ENCODE measurements at regions not wholly inside any gene's neighbourhood (a gene's known extent, or its start where the extent isn't known, plus 50 kb on each side); places are given as distances from the start of the nearest gene placed in this dataset.

DNA sequence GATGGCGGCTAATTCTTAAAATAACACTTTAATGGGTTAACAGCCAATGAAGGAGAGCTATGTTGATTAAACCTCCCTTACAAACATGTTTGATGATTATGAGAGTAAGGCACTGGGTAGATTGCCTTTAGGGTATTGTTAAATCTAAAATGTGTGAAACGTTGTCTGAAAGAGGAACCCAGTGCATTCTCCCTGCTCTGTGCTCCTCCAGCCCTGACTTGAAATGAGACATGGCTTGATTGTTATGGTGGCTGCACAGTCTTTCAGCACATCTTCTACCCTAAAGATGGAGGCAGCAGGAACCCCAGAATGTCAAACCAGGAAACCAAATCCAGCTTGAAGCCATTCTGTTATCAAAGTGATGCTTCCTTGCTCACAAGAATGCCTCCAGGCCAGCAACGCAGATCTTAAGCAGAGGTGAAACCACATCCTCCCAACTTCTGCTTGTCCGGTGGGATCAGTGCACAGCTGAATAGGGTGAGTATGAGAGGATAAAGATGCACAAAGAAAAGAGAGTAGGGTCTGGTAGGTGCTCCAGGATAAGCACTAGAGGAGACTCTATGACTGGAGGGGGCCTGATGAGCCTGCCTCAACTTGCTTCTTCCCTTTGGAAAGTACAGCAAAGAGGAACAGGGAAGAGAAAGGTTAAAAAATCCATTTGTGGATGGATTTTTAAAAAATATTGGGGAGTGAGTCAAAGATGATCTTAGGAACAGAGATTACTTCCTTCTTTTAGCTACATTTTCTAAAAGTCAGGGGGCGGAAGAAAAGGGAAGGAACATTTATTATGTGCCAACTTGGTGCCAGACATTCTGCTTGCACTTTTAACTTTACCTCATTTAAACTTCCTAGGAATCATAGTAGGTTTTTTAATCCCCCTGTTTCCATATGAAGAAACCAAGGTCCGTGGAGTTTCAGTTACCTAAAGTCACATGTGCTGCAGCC is 523.0 kb downstream of the TXNL1 start:
- no peak for DNase-seq

DNA sequence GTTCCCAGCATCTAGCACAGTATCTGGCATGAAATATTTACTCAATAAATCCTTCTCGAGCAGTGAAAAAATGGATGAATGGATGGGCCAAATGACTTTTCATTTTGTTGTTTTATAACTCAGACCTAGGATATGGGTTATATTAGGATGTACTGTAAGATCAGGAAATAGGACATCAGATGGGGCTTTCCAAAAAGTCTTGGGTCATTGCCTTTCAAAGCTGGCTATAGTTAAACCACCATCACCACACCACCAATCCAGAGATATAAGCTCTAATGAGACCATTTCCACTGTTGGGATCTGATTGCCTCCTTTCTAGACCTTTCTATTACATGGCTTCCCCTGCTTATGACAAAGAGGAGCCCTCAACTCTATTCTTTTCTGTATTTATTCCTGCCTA is 525.0 kb upstream of the TCF4 start:
- no peak for DNase-seq

DNA sequence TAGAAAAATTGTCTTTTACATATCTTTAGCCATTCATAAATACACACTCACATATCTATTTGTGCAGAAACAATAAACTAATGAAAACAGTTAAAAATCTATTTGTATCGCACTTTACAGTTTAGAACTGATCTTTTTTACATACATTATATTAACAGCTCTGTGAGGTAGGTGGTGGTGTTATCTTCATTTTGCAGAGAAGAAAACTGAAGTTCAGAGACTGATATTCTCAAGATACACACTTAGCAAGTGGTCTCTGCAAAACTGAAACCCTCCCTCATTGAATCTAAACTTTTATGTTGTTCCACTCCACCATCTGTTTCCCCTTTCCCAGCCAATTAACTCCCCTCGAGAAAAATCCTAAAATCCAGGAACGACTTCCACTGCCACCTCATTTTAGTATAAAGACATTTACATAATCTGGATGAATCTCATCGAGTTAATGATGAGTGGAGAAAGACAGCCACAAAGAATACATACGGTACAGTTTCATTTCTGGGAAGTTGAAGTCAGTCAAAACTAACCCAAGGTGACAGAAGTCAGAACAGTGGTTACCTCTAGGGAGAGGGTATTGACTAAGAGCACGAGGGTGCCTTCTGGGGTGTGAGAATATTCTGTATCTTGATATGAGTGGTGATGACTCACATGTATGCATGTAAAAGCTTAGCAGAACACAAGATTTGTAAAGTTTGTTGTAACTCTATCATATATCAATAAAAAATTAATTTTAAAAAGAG is 524.2 kb upstream of the TCF4 start:
- DNase-seq = no peak

DNA sequence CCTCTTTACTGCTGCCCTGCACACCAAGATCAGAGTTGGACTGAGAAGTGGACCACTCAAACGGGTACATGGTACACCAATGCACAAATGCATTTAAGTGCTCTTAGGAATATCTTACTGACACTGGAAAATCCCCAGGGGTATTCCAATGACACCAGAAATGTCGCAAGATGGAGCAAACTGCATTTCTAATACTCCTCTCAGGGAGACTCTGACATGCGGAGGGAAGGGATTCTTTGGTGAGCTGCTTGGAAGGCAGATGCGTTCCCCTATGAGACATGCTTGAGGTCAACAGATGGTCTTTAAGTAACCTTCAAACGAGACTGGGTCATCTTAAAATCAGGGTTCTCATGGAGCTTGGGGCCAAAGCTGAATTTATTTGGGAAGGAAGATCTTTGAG is 521.8 kb upstream of the TCF4 start:
- DNase-seq = no peak

DNA sequence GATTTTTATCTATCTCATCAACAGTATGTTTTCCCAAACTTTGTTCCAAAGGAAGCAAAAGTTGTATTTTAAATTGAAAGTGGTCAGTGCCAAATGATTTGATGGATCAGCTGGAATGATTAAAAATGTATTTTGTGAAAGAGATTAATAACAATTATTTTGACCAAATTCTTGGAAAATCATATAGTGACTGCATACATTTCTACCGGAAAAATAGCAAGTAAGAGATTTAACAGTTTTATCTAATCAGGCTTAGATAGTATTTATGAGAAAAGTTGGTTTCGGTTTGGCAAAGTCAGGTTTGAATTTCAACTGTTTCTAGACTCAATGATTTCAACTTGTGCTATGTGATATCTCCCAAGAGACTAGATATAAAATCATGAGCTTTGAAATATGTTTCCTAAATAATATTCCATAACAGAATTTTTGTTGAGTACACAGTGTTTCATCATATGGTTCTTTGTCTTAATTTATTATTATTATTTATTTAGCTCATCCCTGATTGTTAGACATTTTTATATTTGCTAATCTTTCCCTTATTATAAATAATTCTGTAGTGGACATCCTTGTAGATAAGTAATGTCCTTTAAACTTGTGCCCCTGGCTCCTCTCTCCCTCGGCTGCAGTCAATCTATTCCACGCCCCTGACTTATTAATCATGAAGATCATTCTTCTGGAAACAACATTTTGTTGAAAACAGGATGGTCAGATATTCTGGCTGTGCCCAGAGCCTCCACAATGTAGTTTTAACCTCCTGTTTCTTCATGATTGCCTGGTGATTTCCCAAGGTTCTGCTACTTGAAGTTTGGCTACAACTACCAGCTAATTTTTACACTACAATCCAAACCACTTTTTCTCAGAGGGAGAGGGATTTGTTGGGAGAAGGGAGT is 520.7 kb upstream of the TCF4 start:
- DNase-seq = no peak

DNA sequence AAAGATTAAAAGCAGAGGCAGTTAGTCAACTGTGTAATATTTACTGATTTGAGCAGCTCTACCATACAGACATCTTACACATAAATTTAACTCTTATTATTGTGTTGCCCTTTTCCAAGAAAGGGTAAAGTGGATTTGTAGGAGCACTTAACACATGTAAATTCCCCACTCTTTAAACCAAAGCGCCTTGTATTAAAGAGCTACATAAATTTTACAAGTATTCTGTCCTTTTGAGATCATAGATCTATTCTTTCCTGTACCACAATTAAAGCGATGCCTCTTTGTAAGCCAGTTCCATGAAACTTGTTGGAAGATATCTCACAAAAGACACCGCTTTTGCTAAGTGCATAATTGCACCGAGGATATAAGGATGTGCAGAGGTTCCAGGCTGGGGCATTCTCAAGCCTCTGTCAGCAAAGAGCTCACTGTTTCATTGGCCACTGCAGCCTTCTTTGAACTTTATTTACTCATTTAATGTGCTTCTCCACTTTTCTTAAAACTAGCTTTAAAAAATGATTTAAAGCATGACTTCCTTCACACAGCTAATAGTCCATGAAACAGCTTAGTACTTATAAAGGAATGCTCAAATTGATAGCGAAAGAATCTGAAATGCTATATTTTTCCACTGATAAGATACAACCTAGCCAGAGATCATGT is 520.0 kb upstream of the TCF4 start:
- no peak for DNase-seq

DNA sequence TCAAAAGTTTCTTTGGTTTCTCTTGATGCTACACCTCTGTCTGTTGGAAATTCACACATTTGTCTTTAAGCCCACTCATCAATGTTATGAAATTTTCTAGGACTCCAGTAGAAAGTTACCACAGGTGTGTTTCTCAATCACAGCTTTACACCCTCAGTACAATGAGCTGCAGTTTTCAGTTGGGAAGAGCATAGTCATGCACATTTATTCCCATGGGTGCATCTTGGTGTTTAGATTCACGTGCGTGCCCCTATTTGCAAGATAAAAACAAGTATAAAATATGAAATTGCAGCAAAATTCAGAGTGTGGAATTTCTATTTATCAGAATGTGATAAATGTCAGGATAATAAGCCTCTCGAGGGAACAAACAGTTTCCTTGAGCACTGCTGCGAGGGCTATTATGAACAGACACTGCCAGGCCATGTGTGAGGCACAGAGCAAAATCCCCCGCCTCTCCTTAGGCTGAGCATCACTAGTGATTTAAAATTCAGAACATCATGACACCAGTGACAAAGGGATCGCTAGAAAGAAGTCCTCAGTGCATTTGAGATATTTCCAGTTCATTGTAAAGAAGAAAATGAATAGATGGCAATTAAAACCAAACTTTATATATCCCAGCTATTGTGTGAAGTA is 512.2 kb upstream of the TCF4 start:
- no peak for DNase-seq

DNA sequence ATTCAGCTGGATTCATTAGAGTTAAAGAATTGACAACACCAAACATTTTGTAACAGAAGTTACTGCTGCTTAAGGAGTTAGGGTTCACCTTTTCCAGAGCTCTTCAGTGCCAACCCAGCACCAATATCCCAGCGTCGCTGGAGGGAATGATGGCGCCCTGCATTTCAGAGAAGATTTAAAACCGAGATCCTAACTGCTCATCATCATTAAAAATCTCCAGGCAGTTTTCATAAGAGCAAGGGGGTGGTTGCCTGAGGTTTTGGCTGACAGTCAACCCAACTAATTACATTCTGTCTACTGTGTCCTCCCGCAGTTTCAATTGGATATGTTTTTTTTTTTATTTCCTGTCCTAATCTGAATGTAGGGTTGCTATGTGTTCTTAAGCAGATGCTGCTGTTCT is 509.6 kb upstream of the TCF4 start:
- DNase-seq = no peak

DNA sequence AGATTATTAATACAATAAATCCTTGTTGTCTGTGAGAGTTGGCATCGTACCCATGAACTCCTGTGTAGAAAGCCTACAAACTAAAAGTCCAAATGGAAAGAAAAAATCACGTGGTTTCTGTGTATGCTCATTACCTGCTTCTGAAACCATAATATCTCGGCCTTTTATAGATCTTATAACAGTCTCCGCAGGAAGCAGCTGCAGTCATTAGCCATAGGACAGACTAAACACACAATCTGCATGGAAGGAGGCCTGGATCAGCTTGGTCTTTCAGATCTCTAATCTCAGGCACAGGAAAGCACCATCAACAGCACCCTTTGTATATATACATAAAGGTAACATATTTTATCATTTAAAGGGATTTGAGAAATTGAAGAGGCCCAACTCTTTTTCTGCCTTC is 508.9 kb upstream of the TCF4 start:
- no peak for DNase-seq

DNA sequence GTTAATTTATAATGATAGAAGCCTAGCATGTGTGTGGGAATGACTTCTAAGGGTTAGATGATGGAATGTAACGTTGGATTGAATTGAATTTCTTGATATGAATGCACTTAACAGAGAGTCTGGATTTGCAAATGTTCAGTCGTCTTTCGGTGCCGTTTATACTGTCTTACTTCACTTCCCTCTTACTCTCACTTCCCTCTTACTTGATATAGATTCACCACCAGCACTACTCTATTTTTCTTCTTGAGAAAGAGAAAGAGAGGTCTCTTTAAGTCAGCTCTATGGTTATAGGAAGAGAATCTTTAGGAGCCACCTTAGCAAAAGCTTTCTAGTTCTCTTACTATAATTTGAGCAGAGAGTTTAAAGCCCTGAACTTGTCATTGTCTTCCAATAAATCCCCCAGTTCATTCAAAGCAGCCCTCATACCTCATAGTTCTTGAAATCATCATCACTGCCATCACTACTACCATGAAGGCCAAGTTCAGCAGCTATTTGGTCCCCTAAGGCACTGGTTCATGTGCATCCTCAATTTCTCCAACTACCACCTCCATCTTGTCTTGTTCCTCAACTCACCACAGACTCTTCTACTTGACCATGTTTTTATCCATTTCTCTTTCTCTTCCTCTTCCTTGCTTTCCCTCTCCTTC is 501.7 kb upstream of the TCF4 start:
- DNase-seq = no peak

DNA sequence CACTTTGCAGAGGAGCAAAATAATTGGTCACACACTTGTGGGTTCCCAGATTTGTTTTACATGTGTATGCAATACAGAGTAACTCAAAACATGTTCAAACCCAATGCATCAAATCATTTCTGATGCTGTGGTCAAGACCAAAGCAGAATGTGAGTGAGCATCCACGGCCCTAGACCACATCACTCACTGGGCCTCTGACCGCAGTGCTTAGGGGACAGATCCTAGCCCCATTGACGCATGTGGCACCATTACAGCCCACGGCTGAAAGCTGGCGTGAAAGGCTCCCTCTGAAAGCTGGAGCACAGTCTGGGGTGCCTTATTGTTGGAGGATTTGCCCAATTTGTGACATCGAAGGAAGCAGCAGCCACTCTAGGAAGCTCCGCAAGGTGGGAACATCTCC is 498.8 kb upstream of the TCF4 start:
- no peak for DNase-seq

DNA sequence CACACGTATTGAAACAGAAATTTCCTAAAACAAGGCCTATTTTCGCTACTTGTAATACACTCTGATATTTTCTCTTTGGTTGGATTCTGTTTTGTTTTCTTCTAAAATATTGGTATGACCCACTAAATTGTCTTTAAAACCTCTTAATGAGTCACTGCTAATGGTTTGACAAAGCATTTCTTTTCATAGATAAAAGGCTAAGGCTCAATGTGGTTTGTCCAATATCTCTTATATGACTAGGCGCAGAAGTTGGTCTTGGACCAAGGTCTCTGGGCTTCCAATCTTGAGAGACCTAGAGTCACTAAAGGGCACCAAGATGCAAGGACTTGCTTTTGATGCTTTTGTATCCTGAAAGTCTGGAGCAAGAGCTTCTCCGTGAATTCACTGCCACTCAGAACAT is 498.2 kb upstream of the TCF4 start:
- DNase-seq = no peak

DNA sequence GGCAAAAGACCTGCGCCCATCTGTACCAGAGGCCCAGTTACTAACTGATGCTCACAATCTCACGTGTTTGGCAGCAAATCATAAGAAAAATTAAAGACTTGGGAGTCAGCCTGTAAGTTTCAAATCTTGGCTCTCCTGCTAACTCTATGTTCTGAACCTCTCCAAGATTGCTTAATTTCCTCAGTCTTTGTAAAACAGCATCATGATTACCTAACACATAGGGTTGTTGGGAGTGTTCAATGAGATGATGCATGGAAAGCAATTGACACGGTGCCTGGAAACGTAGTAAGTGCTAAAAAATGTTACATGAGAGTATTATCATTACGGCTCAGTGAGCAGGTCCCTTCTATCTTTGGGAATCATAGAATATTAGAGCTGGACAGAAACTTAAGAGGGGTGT is 497.6 kb upstream of the TCF4 start:
- peak; percentile 60 for DNase-seq

DNA sequence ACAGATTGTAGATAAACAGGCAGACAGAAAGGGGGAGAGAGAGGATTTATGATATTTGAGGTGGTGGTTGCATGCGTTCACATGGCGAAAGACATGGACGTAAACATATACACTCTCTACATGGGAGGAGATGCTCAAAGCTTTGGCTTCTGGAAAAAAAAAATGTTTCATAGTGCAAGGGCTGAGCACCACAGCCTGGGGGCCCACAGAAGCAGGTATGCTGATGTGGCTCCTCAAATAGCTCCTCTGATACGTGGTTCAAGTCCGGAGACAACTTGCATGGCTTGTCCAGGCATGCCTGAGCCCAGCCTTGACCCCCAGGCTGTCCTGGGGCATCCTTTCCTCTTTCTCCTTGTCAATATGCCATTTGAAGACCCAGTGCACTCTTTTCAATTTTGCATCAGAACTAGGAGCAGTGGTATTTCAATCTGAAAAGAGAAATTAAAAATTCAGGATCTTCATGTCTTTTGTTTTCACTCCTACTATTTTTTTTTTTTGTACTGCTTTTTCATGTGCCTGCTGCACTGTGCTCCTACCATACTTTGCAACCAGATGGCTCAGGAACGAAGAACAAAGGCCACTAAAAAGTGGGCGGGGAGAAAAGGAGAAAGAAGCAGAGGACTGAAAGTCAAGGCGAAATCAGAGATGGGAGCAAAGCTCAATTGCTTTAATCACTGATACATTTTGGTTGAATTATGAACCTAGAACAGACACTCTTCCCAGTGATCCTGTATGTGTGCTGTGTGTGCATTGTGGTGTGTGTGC is 495.7 kb upstream of the TCF4 start:
- DNase-seq = peak; percentile 57

DNA sequence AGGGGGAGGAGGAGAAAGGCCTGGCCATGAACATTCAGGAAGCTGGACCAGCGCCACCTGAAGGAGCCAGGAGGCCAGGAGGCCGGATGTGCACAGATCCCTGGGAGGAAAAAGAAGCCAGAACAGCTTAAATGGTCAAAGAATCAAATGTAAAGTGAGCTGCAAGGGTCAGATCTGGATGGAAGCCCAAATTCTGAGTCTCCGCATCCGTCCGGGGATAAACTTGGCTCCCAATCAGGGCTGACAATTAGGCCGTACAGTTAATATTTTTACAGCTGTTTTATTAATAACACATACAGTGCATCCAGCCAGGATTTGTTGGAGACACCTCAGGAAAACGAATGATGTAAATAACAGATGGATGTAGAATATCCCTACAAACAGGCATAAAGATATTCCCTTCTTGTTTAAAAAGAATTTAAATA is 495.1 kb upstream of the TCF4 start:
- peak; percentile 96 for DNase-seq

DNA sequence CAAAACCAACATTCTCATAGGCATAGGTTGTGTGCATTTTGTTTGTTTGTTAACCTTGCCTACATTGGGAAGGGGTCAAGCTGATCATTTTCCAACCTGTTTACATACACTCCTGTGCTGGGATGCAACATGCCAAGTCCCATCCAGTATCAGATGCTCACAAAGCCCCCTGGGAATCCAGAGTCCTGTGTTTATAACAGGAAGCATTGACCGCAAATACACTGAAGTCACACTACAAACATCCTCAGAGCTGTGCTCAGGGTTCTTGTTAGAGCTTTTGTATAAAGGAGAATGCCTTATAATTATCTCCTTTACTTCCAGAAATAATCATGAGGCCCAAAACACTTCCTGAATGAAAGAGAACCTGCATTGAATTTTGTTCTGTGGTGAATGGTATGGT is 488.7 kb upstream of the TCF4 start:
- DNase-seq = no peak

DNA sequence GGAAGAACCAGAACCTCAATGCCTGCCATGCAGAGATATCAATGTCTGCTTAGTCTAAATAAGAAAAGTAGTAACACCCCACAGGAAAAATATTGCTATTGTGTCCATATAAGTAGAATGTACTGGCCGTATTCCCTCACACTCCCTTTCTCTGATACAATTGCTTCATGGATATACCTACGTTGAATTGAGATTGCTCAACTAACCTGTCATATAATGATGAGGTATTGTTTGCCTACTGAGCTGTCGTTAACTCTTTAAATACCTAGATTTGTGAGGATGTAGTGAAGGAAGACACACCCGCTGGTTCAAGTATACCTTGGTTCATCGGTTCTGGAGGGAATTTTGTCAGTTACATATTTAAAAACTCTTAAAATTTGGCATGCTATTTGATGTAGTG is 480.7 kb upstream of the TCF4 start:
- DNase-seq = no peak

DNA sequence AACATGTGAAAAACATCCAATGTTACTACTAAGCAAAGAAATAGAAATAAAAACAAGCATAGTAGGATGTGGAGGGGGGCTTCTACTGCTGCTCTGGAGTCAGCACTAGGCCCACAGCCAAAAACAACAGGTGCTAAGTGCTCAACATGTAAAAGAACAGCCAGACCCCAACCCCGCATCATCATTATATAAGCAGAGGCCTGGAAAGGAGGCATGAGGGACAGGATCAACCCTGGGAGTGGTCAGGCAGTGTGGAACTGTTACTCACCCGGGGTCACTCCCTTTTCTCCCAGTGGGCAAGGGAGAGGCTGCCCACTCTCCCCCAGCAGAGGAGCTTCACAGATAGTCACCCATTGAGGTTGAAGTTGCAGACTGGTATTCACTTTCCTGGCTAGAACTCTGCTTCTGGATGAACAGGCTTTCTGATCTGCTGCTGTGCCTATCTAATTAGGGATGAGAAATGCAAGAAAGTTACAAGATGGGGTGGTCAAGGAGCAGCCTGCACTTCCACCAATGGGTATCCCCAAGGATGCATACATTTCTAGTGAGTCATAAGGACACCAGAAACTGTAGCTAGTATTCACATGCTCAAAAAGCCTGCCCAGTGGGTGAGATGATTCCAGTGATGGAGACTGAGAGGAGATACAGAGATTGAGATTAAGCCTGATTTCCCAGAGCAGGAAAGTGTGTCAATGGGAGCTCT is 480.1 kb upstream of the TCF4 start:
- DNase-seq = peak; percentile 82

DNA sequence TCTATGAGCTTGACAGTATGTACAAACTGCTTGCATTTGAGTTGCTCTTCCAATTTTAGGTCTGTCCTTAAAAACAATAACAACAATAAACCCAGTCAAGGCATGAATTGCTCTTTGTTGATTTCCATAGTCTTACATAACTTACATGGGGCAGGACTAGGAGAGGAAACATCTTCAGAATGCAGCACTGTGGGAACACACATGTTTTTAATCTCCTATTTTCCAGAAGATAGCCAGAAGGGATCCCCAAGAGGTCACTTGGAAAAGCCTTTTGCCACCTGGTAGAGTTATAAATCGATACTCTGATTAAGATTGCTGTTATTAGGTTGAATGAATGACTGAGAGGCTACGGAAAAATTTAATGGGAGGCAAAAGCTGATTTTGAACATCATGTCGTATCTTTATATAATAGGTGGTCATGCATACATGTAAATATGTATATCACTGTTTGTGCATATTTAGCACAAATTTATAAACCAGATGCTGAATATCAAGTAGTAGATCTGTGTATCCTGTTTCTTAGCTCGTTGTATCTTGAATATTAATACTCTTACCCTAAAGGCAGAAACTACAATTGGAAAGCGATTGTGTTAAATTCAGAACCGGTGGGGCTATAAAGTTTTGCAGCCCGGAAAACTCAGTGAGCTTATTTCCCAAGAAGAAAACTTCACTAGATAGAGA is 479.4 kb upstream of the TCF4 start:
- no peak for DNase-seq
